Mesothelial cell of epicardium (in vitro differentiated cells): ENCODE measurements at regions not wholly inside any gene's neighbourhood (a gene's known extent, or its start where the extent isn't known, plus 50 kb on each side); places are given as distances from the start of the nearest gene placed in this dataset.

Source experiments
- DNase-seq, 2 experiments: peaks; one replicate each; pipeline ENCODE4 v3.0.0; 2021; ENCODE audit warnings: low spot score in 2 of 2; ENCODE audit not compliant: unreplicated experiment in 2 of 2
- H3K27ac Mint-ChIP-seq: 2 replicates; pipeline ENCODE4 v1.8.0; 2021; ENCODE audit warnings: mixed read lengths
- H3K27me3 Mint-ChIP-seq: 2 replicates; pipeline ENCODE4 v1.8.0; 2021; ENCODE audit warnings: low read depth, mixed read lengths
- H3K36me3 Mint-ChIP-seq: 2 replicates; pipeline ENCODE4 v1.8.0; 2021; ENCODE audit warnings: mixed read lengths
- H3K4me1 Mint-ChIP-seq: 2 replicates; pipeline ENCODE4 v1.8.0; 2021; ENCODE audit warnings: mixed read lengths
- H3K4me3 Mint-ChIP-seq: 2 replicates; pipeline ENCODE4 v1.8.0; 2021; ENCODE audit warnings: mild to moderate bottlenecking, moderate library complexity, mixed read lengths
- H3K9me3 Mint-ChIP-seq: 2 replicates; pipeline ENCODE4 v1.8.0; 2021; ENCODE audit warnings: mixed read lengths
- CTCF ChIP-seq: fragments of 200-600 bp; sonication (generic); IDR thresholded peaks from one replicate; pipeline ENCODE4 v1.5.0; 2021; ENCODE audit warnings: antibody characterized with exemption; ENCODE audit not compliant: unreplicated experiment

DNA sequence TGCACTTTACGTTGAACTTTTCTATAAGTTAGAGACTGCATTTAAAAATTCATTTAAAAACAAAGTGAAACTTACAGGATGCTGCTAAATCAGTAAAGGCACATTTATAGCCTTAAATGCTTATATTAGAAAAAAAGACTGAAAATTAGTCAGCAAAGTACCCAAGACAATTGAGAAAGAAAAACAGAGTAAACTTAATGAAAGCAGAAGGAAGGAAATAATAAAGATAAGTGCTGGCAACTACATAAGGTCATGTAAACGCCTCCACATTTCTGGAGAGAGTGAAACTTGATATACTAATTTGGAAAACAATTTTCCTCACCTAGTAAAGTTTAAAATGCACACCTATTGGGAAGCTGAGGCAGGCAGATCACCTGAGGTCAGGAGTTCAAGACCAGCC, 58.2 kb upstream of the ACAN start:
- no peak overlapping the region for H3K27ac Mint-ChIP-seq
- peaks cover 6% of the 10 kb centered on the region for H3K4me1 Mint-ChIP-seq
- no peak overlapping the region for H3K4me3 Mint-ChIP-seq
- peaks cover 6% of the 10 kb centered on the region for H3K9me3 Mint-ChIP-seq
- H3K36me3 Mint-ChIP-seq = no peaks in the 10 kb centered on the region
- no peak for DNase-seq
- H3K27me3 Mint-ChIP-seq = peaks cover 50% of the 10 kb centered on the region
- no peak for TF ChIP-seq CTCF

- Mint-ChIP-seq H3K36me3 (no peaks in the 10 kb centered on the region), H3K9me3 (peaks cover 6% of the 10 kb centered on the region), H3K4me1 (peaks cover 6% of the 10 kb centered on the region), H3K27ac (no peak overlapping the region), H3K27me3 (peaks cover 51% of the 10 kb centered on the region), H3K4me3 (no peak overlapping the region)
- no peak for DNase-seq
- no peak for TF ChIP-seq CTCF
These were observed 57.5 kb upstream of the ACAN start for GRCh38 chr15:88745696-88746095.

- H3K4me3 Mint-ChIP-seq = no peak overlapping the region
- no peak for TF ChIP-seq CTCF
- H3K4me1 Mint-ChIP-seq = peaks cover 6% of the 10 kb centered on the region
- H3K27ac Mint-ChIP-seq = no peak overlapping the region
- peaks cover 54% of the 10 kb centered on the region for H3K27me3 Mint-ChIP-seq
- no peaks in the 10 kb centered on the region for H3K36me3 Mint-ChIP-seq
- peaks cover 6% of the 10 kb centered on the region for H3K9me3 Mint-ChIP-seq
- no peak for DNase-seq
These were observed 56.8 kb upstream of the ACAN start for GRCh38 chr15:88746451-88746850.

DNA sequence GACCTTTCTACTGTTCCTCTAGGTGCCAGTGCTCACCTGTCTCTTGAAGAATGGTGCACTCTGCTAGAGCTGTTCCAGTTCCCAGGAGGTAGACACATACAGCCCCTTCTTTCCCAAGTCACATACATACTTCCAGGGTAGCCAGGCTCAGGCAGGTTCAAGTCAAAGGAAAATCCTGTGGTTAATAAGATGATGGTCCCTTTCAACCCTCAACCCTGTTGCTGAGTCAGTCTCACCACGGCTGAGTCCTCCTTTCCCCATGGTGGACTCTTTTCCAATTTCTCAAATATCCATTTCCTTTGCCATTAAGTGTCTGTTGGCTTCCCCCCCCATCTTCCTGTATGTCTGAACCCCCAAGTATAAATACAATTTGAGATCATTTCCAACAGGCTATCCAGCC, 56.1 kb upstream of the ACAN start:
- Mint-ChIP-seq H3K4me1 (peaks cover 6% of the 10 kb centered on the region), H3K27ac (no peak overlapping the region), H3K36me3 (no peaks in the 10 kb centered on the region), H3K9me3 (peaks cover 6% of the 10 kb centered on the region), H3K27me3 (peaks cover 59% of the 10 kb centered on the region), H3K4me3 (no peak overlapping the region)
- no peak for DNase-seq
- no peak for TF ChIP-seq CTCF

DNA sequence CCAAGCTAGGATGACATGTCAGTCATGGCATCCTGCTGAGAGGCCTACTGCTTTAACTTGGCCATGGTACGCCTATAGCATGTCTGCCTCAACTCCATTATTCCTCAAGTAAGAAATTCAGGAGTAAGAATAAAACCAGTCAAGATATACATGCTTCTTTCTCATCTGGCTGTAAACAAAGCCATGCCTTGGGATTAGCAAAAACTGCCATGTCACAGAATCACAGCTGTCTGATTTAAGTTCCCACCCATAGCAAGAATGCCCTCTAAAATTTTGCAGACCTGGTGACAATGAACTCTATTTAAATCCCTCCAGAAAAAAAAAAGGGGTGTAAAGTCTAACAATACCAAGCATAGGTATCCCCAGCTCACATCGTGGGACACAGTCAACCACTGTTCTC, 55.6 kb upstream of the ACAN start:
- peaks cover 60% of the 10 kb centered on the region for H3K27me3 Mint-ChIP-seq
- no peaks in the 10 kb centered on the region for H3K36me3 Mint-ChIP-seq
- no peak overlapping the region for H3K4me3 Mint-ChIP-seq
- no peak overlapping the region for H3K27ac Mint-ChIP-seq
- DNase-seq = no peak
- H3K9me3 Mint-ChIP-seq = peaks cover 6% of the 10 kb centered on the region
- TF ChIP-seq CTCF = no peak
- H3K4me1 Mint-ChIP-seq = peaks cover 6% of the 10 kb centered on the region

DNA sequence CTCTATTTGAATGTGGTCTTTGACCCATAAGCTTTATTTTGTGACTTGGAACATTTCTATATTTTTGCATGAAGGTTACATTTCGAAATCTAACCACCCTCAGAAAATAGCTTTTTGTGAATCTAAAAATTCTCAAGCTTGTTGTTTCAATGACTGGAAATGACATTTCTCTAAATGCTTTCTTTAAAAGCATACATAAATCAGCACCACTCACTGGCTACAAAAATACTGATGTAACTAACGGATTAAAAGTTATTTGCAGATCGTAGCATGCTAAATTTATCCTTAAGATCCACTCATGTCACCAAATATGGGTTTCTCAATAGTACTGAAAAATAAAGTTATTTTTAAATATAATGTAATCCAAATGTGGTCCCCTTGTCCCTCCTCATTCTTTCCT, 55.2 kb upstream of the ACAN start:
- Mint-ChIP-seq H3K4me3 (no peak overlapping the region), H3K4me1 (peaks cover 6% of the 10 kb centered on the region), H3K36me3 (no peaks in the 10 kb centered on the region), H3K27ac (no peak overlapping the region), H3K9me3 (peaks cover 6% of the 10 kb centered on the region), H3K27me3 (peaks cover 64% of the 10 kb centered on the region)
- DNase-seq = no peak
- no peak for TF ChIP-seq CTCF
